Duodenal mucosa (tissue), 2 donors: ENCODE measurements at regions not wholly inside any gene's neighbourhood (a gene's known extent, or its start where the extent isn't known, plus 50 kb on each side); places are given as distances from the start of the nearest gene placed in this dataset.

Experiments used
- H3K27ac ChIP-seq: one replicate; pipeline ENCODE4 v1.7.0; 2013; ENCODE audit warnings: low read depth, low read length
- H3K27me3 ChIP-seq, 2 donors: one replicate each; pipeline ENCODE4 v1.7.0; 2013; ENCODE audit warnings: low read length in 2 of 2, control low read depth in 1 of 2; ENCODE audit not compliant: insufficient read depth in 2 of 2, control insufficient read depth in 1 of 2
- H3K36me3 ChIP-seq, 2 donors: one replicate each; pipeline ENCODE4 v1.7.0; 2013; ENCODE audit warnings: low read length in 2 of 2, control low read depth in 1 of 2; ENCODE audit not compliant: insufficient read depth in 2 of 2, control insufficient read depth in 1 of 2
- H3K4me1 ChIP-seq, 2 donors: one replicate each; pipeline ENCODE4 v1.7.0; 2013; ENCODE audit warnings: low read length in 2 of 2, control low read depth in 1 of 2; ENCODE audit not compliant: insufficient read depth in 2 of 2, control insufficient read depth in 1 of 2
- H3K4me3 ChIP-seq, 2 donors: one replicate each; pipeline ENCODE4 v1.7.0; 2013; ENCODE audit warnings: low read length in 2 of 2, low read depth in 1 of 2
- H3K9ac ChIP-seq, 2 donors: one replicate each; pipeline ENCODE4 v1.7.0; 2013; ENCODE audit warnings: low read length in 2 of 2, low read depth in 1 of 2
- H3K9me3 ChIP-seq, 2 donors: one replicate each; pipeline ENCODE4 v1.7.0; 2013; ENCODE audit warnings: low read length in 2 of 2, control low read depth in 1 of 2; ENCODE audit not compliant: control insufficient read depth in 1 of 2

DNA sequence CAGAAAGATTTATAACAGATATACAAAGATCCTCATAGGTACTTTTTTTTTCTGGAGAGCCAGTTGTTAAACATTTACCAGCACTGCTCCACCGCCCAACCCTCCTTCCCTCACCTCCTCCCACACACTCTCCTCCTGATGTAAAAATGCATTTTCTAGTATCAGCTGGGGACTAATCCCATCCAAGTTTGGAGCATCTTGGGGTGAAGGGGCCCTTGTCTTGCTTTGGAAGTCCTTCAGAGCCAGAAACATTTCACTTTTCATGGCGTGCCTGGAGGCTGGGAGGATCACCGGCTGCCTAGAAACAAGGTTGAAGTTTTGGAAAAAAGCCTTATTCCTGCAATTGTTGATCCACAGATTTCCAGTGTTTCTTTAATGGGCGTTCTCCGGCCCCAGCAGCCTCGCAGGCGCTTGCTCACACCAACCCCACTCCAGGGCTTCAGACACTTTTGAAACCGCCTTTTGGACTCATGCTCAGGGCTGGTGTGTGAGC lies 165.1 kb upstream of the AFDN start:
- H3K36me3 ChIP-seq = no peaks in the 10 kb centered on the region
- H3K4me3 ChIP-seq = no peak overlapping the region
- H3K27me3 ChIP-seq = no peaks in the 10 kb centered on the region
- H3K27ac ChIP-seq = no peak overlapping the region
- H3K4me1 ChIP-seq = peaks cover 6 to 17% of the 10 kb centered on the region in 2 donors
- no peak overlapping the region for H3K9ac ChIP-seq
- H3K9me3 ChIP-seq = no peaks in the 10 kb centered on the region

- Histone ChIP-seq H3K9me3 (no peaks in the 10 kb centered on the region), H3K4me3 (no peak overlapping the region), H3K36me3 (no peaks in the 10 kb centered on the region), H3K4me1 (peaks cover 6 to 17% of the 10 kb centered on the region in 2 donors), H3K27ac (no peak overlapping the region), H3K27me3 (no peaks in the 10 kb centered on the region), H3K9ac (no peak overlapping the region)
Observed at GRCh38 chr6:167662075-167662880, 164.4 kb upstream of the AFDN start.

- H3K4me1 ChIP-seq = peaks cover 10 to 18% of the 10 kb centered on the region in 2 donors
- no peak overlapping the region for H3K4me3 ChIP-seq
- H3K36me3 ChIP-seq = no peaks in the 10 kb centered on the region
- no peak overlapping the region for H3K27ac ChIP-seq
- H3K9ac ChIP-seq = no peak overlapping the region
- H3K27me3 ChIP-seq = no peaks in the 10 kb centered on the region
- H3K9me3 ChIP-seq = no peaks in the 10 kb centered on the region
Observed at GRCh38 chr6:167662881-167663205, 163.9 kb upstream of the AFDN start.

- H3K9ac ChIP-seq = no peak overlapping the region
- no peak overlapping the region for H3K27ac ChIP-seq
- H3K9me3 ChIP-seq = no peaks in the 10 kb centered on the region
- no peak overlapping the region for H3K4me3 ChIP-seq
- H3K27me3 ChIP-seq = no peaks in the 10 kb centered on the region
- H3K36me3 ChIP-seq = no peaks in the 10 kb centered on the region
- peaks cover 15 to 22% of the 10 kb centered on the region in 2 donors for H3K4me1 ChIP-seq
Observed at GRCh38 chr6:167663316-167663715, 163.4 kb upstream of the AFDN start.

- no peak overlapping the region for H3K27ac ChIP-seq
- H3K27me3 ChIP-seq = no peaks in the 10 kb centered on the region
- no peaks in the 10 kb centered on the region for H3K9me3 ChIP-seq
- no peaks in the 10 kb centered on the region for H3K36me3 ChIP-seq
- no peak overlapping the region for H3K9ac ChIP-seq
- H3K4me3 ChIP-seq = no peak overlapping the region
- H3K4me1 ChIP-seq = peaks cover 16 to 28% of the 10 kb centered on the region in 2 donors
Observed at GRCh38 chr6:167663784-167664443, 162.8 kb upstream of the AFDN start.

- Histone ChIP-seq H3K4me3 (no peak overlapping the region), H3K9me3 (no peaks in the 10 kb centered on the region), H3K27me3 (no peaks in the 10 kb centered on the region), H3K27ac (no peak overlapping the region), H3K9ac (no peak overlapping the region), H3K36me3 (no peaks in the 10 kb centered on the region), H3K4me1 (peaks cover 16 to 29% of the 10 kb centered on the region in 2 donors)
Observed at GRCh38 chr6:167664678-167665660, 161.7 kb upstream of the AFDN start.

DNA sequence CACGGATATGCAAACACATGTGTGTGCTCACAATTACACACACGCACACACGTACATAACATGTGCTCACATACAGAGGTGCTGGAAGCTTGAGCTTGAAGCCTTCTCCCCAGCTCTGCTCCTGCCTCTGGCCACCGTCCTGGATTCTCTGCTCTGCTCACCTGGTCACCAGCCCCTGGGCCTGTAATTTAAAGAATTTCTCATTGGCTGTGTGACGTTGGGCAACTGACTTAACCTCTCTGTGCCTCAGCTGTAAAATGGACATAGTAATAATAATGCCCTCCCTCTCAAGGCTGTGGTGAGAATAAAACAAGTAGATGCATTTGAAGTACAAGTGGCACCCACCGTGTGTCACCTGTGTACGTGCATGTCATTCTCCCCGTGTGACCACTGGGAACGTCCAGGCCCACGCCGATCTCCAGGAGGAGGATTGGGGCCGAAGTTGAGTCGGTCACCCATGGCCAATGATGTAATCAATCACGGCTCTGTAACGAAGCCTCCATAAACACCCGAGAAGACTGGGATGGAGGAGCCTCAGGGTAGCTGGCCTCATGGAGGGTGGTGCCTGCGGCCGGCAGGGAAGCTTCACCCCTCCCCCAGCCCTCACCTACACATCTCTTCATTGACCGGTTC lies 160.9 kb upstream of the AFDN start:
- H3K27ac ChIP-seq = no peak overlapping the region

GRCh38 chr6:167666571-167667203 lies 160.0 kb upstream of the AFDN start:
- H3K36me3 ChIP-seq = no peaks in the 10 kb centered on the region
- no peak overlapping the region for H3K9ac ChIP-seq
- H3K9me3 ChIP-seq = no peaks in the 10 kb centered on the region
- H3K4me1 ChIP-seq = peaks cover 15 to 22% of the 10 kb centered on the region in 2 donors
- no peak overlapping the region for H3K27ac ChIP-seq
- H3K27me3 ChIP-seq = no peaks in the 10 kb centered on the region
- H3K4me3 ChIP-seq = no peak overlapping the region

More for the DNA sequence above, 160.9 kb upstream of the AFDN start:
- no peaks in the 10 kb centered on the region for H3K9me3 ChIP-seq
- H3K36me3 ChIP-seq = no peaks in the 10 kb centered on the region
- no peaks in the 10 kb centered on the region for H3K27me3 ChIP-seq
- H3K4me1 ChIP-seq = peaks cover 16 to 29% of the 10 kb centered on the region in 2 donors
- H3K9ac ChIP-seq = no peak overlapping the region
- H3K4me3 ChIP-seq = no peak overlapping the region

- Histone ChIP-seq H3K27me3 (no peaks in the 10 kb centered on the region), H3K36me3 (no peaks in the 10 kb centered on the region), H3K4me3 (no peak overlapping the region), H3K9me3 (no peaks in the 10 kb centered on the region), H3K4me1 (peaks cover 15 to 17% of the 10 kb centered on the region in 2 donors), H3K9ac (no peak overlapping the region), H3K27ac (no peak overlapping the region)
Observed at GRCh38 chr6:167667204-167668018, 159.3 kb upstream of the AFDN start.
